ENCODE measurements at regions not wholly inside any gene's neighbourhood (a gene's known extent, or its start where the extent isn't known, plus 50 kb on each side); places are given as distances from the start of the nearest gene placed in this dataset.
"Not testable (repeated sequence)": the region's sequence is repeated elsewhere in the genome, so short reads cannot be mapped to it uniquely, and the experiment has no call there.

- Histone ChIP-seq H3K27ac (ENCODE audit: low read length) (no peak overlapping the region), H3K4me1 (ENCODE audit: control insufficient read depth in 1 of 2, insufficient read depth in 2 of 2, low read length in 2 of 2) (peaks cover 0 to 5% of the 10 kb centered on the region in 2 donors), H3K36me3 (ENCODE audit: control insufficient read depth in 1 of 2, insufficient read depth in 2 of 2, low read length in 2 of 2) (no peaks in the 10 kb centered on the region), H3K9me3 (ENCODE audit: control insufficient read depth in 1 of 2, low read length in 2 of 2) (no peaks in the 10 kb centered on the region), H3K4me3 (ENCODE audit: low read depth in 1 of 2, low read length in 2 of 2) (no peak overlapping the region), H3K27me3 (ENCODE audit: low read depth, low read length) (no peaks in the 10 kb centered on the region)
Observed at GRCh38 chr1:166307261-166308188, 140.7 kb upstream of the FAM78B start.

- not testable (repeated sequence) for H3K9me3 ChIP-seq (ENCODE audit: control insufficient read depth in 1 of 2, low read length in 2 of 2); H3K36me3 ChIP-seq (ENCODE audit: control insufficient read depth in 1 of 2, insufficient read depth in 2 of 2, low read length in 2 of 2); H3K4me3 ChIP-seq (ENCODE audit: low read depth in 1 of 2, low read length in 2 of 2); H3K27ac ChIP-seq (ENCODE audit: low read length); H3K27me3 ChIP-seq (ENCODE audit: low read depth, low read length); H3K4me1 ChIP-seq (ENCODE audit: control insufficient read depth in 1 of 2, insufficient read depth in 2 of 2, low read length in 2 of 2)
Observed at GRCh38 chr1:166316306-166316705, 149.5 kb upstream of the FAM78B start.

DNA sequence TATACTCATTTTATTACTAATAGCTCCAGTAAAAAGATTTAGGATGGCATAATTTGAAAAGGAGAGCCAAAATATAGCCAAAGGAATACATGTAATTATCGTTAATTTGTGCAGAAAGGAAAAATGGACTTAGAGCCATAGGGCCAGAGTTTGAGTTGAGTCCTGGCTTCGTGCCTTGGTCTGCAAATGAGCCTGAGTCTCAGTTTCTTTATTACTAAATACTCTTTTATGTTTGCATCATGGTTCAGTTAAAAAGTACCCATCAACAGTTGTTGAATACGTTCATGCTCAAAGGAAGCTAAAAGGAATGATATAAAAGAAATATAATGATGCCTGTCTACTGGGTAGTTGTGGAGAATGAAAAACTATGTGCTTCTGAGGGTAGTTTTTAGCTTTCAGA, 155.7 kb upstream of the FAM78B start:
- Histone ChIP-seq H3K27me3 (ENCODE audit: low read depth, low read length) (no peaks in the 10 kb centered on the region), H3K36me3 (ENCODE audit: control insufficient read depth in 1 of 2, insufficient read depth in 2 of 2, low read length in 2 of 2) (no peaks in the 10 kb centered on the region), H3K4me1 (ENCODE audit: control insufficient read depth in 1 of 2, insufficient read depth in 2 of 2, low read length in 2 of 2) (no peaks in the 10 kb centered on the region), H3K27ac (ENCODE audit: low read length) (no peak overlapping the region), H3K4me3 (ENCODE audit: low read depth in 1 of 2, low read length in 2 of 2) (no peak overlapping the region), H3K9me3 (ENCODE audit: control insufficient read depth in 1 of 2, low read length in 2 of 2) (no peaks in the 10 kb centered on the region)

GRCh38 chr1:166327886-166328285, 161.1 kb upstream of the FAM78B start:
- Histone ChIP-seq H3K9me3 (ENCODE audit: control insufficient read depth in 1 of 2, low read length in 2 of 2) (no peaks in the 10 kb centered on the region), H3K36me3 (ENCODE audit: control insufficient read depth in 1 of 2, insufficient read depth in 2 of 2, low read length in 2 of 2) (no peaks in the 10 kb centered on the region), H3K4me3 (ENCODE audit: low read depth in 1 of 2, low read length in 2 of 2) (no peak overlapping the region), H3K4me1 (ENCODE audit: control insufficient read depth in 1 of 2, insufficient read depth in 2 of 2, low read length in 2 of 2) (no peaks in the 10 kb centered on the region), H3K27ac (ENCODE audit: low read length) (no peak overlapping the region), H3K27me3 (ENCODE audit: low read depth, low read length) (no peaks in the 10 kb centered on the region)

DNA sequence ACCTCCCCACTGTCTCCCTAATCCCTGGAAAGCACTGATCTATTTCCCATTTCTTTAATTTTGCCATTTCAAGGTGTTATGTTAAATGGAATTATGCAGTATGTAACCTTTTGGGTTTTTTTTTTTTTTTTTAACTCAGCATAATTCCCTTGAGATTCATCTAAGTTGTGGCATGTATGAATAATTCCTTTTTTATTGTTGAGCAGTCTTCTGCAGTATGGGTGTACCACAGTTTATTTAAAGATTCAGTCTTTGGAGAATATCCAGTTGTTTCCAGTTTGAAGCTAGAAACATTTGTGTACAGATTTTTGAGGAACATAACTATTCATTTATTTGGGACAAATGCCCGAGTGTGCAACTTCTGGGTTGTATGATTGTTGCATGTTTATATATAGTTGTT, 162.2 kb upstream of the FAM78B start:
- Histone ChIP-seq H3K27ac (ENCODE audit: low read length) (no peak overlapping the region), H3K27me3 (ENCODE audit: low read depth, low read length) (no peaks in the 10 kb centered on the region), H3K4me1 (ENCODE audit: control insufficient read depth in 1 of 2, insufficient read depth in 2 of 2, low read length in 2 of 2) (no peaks in the 10 kb centered on the region), H3K4me3 (ENCODE audit: low read depth in 1 of 2, low read length in 2 of 2) (no peak overlapping the region), H3K9me3 (ENCODE audit: control insufficient read depth in 1 of 2, low read length in 2 of 2) (no peaks in the 10 kb centered on the region), H3K36me3 (ENCODE audit: control insufficient read depth in 1 of 2, insufficient read depth in 2 of 2, low read length in 2 of 2) (no peaks in the 10 kb centered on the region)

DNA sequence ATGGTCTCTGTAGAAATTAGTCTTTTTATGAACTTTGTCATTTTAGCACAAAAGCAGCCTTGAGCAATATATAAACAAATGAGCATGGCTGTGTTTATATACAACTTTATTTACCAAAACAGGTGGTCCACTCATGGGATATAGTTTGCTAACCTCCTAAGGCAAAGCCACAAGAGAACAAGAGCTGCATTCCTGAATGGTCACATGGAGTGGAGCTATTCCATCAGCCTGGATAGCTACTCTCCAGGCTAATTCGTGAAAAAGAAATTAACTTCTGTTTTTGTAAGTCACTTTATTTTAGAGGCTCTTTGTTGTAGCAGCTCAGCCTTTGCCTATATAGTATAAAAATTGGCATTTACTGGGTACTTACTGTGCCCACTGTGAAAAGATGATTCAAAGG, 163.3 kb upstream of the FAM78B start:
- H3K36me3 ChIP-seq (ENCODE audit: control insufficient read depth in 1 of 2, insufficient read depth in 2 of 2, low read length in 2 of 2): no peaks in the 10 kb centered on the region
- no peaks in the 10 kb centered on the region for H3K27me3 ChIP-seq (ENCODE audit: low read depth, low read length)
- no peak overlapping the region for H3K27ac ChIP-seq (ENCODE audit: low read length)
- no peak overlapping the region for H3K4me3 ChIP-seq (ENCODE audit: low read depth in 1 of 2, low read length in 2 of 2)
- no peaks in the 10 kb centered on the region for H3K9me3 ChIP-seq (ENCODE audit: control insufficient read depth in 1 of 2, low read length in 2 of 2)
- no peaks in the 10 kb centered on the region for H3K4me1 ChIP-seq (ENCODE audit: control insufficient read depth in 1 of 2, insufficient read depth in 2 of 2, low read length in 2 of 2)

DNA sequence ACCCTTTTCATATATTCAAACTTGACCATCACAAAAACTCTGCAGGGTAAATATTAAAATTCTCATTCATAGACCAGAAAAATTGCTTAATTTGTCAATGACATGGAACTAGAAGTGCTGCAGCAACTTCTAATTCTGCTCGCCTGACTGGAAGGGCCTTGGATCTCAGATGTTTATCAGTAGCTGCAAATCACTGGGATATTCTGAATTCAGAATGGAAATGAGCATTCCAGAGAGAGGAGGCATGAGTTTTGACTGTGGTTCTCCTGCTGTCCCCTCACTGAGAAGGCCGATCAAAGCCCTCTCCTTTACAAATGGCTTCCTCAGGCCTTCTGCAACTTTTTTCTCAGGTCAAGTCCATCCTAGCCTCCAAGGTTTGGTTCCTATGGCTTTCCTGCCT, 171.3 kb upstream of the FAM78B start:
- no peaks in the 10 kb centered on the region for H3K36me3 ChIP-seq (ENCODE audit: control insufficient read depth in 1 of 2, insufficient read depth in 2 of 2, low read length in 2 of 2)
- no peaks in the 10 kb centered on the region for H3K27me3 ChIP-seq (ENCODE audit: low read depth, low read length)
- no peaks in the 10 kb centered on the region for H3K4me1 ChIP-seq (ENCODE audit: control insufficient read depth in 1 of 2, insufficient read depth in 2 of 2, low read length in 2 of 2)
- H3K4me3 ChIP-seq (ENCODE audit: low read depth in 1 of 2, low read length in 2 of 2): no peak overlapping the region
- no peak overlapping the region for H3K27ac ChIP-seq (ENCODE audit: low read length)
- no peaks in the 10 kb centered on the region for H3K9me3 ChIP-seq (ENCODE audit: control insufficient read depth in 1 of 2, low read length in 2 of 2)

GRCh38 chr1:166340709-166341108, 173.9 kb upstream of the FAM78B start:
- Histone ChIP-seq H3K27me3 (ENCODE audit: low read depth, low read length) (no peaks in the 10 kb centered on the region), H3K4me3 (ENCODE audit: low read depth in 1 of 2, low read length in 2 of 2) (no peak overlapping the region), H3K27ac (ENCODE audit: low read length) (no peak overlapping the region), H3K36me3 (ENCODE audit: control insufficient read depth in 1 of 2, insufficient read depth in 2 of 2, low read length in 2 of 2) (no peaks in the 10 kb centered on the region), H3K9me3 (ENCODE audit: control insufficient read depth in 1 of 2, low read length in 2 of 2) (no peaks in the 10 kb centered on the region), H3K4me1 (ENCODE audit: control insufficient read depth in 1 of 2, insufficient read depth in 2 of 2, low read length in 2 of 2) (no peaks in the 10 kb centered on the region)

DNA sequence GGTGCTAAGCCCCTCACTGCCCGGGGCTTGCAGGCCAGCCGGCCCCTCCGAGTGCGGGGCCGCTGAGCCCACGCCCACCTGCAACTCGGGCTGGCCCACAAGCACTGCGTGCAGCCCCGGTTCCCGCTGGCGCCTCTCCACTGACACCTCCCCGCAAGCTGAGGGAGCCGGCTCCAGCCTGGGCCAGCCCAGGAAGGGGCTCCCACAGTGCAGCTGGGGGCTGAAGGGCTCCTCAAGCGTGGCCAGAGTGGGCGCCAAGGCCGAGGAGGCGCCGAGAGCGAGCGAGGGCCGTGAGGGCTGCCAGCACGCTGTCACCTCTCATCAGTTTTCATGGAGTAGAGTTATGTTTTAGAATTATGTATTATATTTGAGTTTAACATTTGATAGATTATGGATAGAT, 176.5 kb upstream of the FAM78B start:
- peaks cover 0 to 3% of the 10 kb centered on the region in 2 donors for H3K9me3 ChIP-seq (ENCODE audit: control insufficient read depth in 1 of 2, low read length in 2 of 2)
- no peaks in the 10 kb centered on the region for H3K27me3 ChIP-seq (ENCODE audit: low read depth, low read length)
- no peak overlapping the region for H3K4me3 ChIP-seq (ENCODE audit: low read depth in 1 of 2, low read length in 2 of 2)
- H3K36me3 ChIP-seq (ENCODE audit: control insufficient read depth in 1 of 2, insufficient read depth in 2 of 2, low read length in 2 of 2): no peaks in the 10 kb centered on the region
- no peaks in the 10 kb centered on the region for H3K4me1 ChIP-seq (ENCODE audit: control insufficient read depth in 1 of 2, insufficient read depth in 2 of 2, low read length in 2 of 2)
- H3K27ac ChIP-seq (ENCODE audit: low read length): no peak overlapping the region

DNA sequence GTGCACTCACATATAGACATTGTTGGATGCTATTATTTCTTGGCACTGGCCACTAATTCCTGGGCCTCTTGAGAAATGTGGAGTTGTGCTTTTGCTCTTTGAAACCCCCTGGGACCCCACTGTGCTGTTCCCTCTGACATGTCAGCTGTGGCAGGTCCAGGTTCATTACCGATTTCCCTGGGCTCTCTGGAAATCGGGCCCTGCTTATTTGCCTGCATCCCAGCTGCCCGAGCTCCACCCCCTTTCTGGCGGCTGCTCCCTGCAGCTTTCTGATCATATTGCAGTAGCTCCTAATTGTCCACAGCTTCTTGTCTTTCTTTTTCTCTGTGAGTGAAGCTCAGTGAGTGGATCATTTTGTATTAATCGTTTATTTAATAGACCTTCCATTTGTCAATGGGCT, 183.7 kb upstream of the FAM78B start:
- no peaks in the 10 kb centered on the region for H3K27me3 ChIP-seq (ENCODE audit: low read depth, low read length)
- H3K9me3 ChIP-seq (ENCODE audit: control insufficient read depth in 1 of 2, low read length in 2 of 2): peaks cover 0 to 3% of the 10 kb centered on the region in 2 donors
- no peak overlapping the region for H3K4me3 ChIP-seq (ENCODE audit: low read depth in 1 of 2, low read length in 2 of 2)
- no peak overlapping the region for H3K27ac ChIP-seq (ENCODE audit: low read length)
- no peaks in the 10 kb centered on the region for H3K4me1 ChIP-seq (ENCODE audit: control insufficient read depth in 1 of 2, insufficient read depth in 2 of 2, low read length in 2 of 2)
- no peaks in the 10 kb centered on the region for H3K36me3 ChIP-seq (ENCODE audit: control insufficient read depth in 1 of 2, insufficient read depth in 2 of 2, low read length in 2 of 2)

DNA sequence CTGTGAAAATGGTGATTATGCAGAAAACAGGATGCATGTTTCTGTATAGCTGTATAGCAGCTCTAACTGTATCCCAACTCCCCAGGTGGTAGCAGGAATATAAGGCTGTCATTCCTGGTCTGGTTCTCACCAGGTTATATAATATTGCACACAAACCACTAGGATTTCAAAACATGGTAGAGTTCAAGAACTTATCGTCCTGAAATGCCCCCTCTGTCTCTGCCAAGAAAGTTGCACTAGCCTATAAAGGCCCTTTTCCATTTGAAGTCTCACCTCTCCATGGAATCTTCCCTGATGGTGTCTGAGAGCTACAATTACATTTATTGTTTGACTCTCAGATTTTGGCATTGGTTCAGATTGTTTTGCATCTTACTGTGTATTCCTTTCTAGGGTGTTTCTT, 184.9 kb upstream of the FAM78B start:
- Histone ChIP-seq H3K4me3 (ENCODE audit: low read depth in 1 of 2, low read length in 2 of 2) (no peak overlapping the region), H3K27me3 (ENCODE audit: low read depth, low read length) (no peaks in the 10 kb centered on the region), H3K27ac (ENCODE audit: low read length) (no peak overlapping the region), H3K9me3 (ENCODE audit: control insufficient read depth in 1 of 2, low read length in 2 of 2) (peaks cover 0 to 3% of the 10 kb centered on the region in 2 donors), H3K36me3 (ENCODE audit: control insufficient read depth in 1 of 2, insufficient read depth in 2 of 2, low read length in 2 of 2) (no peaks in the 10 kb centered on the region), H3K4me1 (ENCODE audit: control insufficient read depth in 1 of 2, insufficient read depth in 2 of 2, low read length in 2 of 2) (no peaks in the 10 kb centered on the region)

DNA sequence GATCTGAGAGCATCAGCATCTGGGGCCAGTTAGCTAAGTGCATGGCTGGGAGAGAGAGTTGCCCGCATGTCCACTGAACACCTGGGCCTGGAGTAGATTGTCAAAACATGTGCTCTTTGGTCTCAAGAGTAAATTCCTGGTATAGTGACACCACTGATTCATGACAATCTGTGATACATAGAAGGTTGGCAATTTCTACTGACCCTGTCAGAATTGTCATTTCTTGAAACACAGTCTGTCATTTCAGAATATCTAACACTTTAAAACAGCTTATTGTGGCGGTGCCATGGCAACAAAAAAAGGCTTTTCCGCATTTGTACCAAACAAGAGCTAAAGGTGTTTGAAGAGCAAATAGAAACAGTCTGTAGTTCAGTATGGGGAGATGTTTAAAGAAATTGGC, 186.4 kb upstream of the FAM78B start:
- Histone ChIP-seq H3K4me3 (ENCODE audit: low read depth in 1 of 2, low read length in 2 of 2) (no peak overlapping the region), H3K27me3 (ENCODE audit: low read depth, low read length) (no peaks in the 10 kb centered on the region), H3K9me3 (ENCODE audit: control insufficient read depth in 1 of 2, low read length in 2 of 2) (no peaks in the 10 kb centered on the region), H3K27ac (ENCODE audit: low read length) (no peak overlapping the region), H3K36me3 (ENCODE audit: control insufficient read depth in 1 of 2, insufficient read depth in 2 of 2, low read length in 2 of 2) (no peaks in the 10 kb centered on the region), H3K4me1 (ENCODE audit: control insufficient read depth in 1 of 2, insufficient read depth in 2 of 2, low read length in 2 of 2) (no peaks in the 10 kb centered on the region)

Measured in muscle layer of duodenum (tissue), 2 donors.